Body of pancreas (tissue), 4 donors: ENCODE measurements at regions not wholly inside any gene's neighbourhood (a gene's known extent, or its start where the extent isn't known, plus 50 kb on each side); places are given as distances from the start of the nearest gene placed in this dataset.

ENCODE experiments used
- ATAC-seq: fragments of 150-250 bp; one replicate; pipeline ENCODE4 v1.9.1; 2016
- DNase-seq, 4 donors: peaks; one replicate each; pipeline ENCODE4 v3.0.0-alpha.2; 2019
- H3K27ac ChIP-seq, 4 donors: fragments of 200-600 bp; sonication (generic); 1 replicate in 3 of 4; 2 replicates in 1 of 4; pipeline versions ENCODE4 v1.5.1 to v1.6.1; 2016 to 2019; ENCODE audit warnings: mild to moderate bottlenecking in 1 of 4, mixed read lengths in 1 of 4, moderate library complexity in 1 of 4
- H3K27me3 ChIP-seq, 2 donors: fragments of 200-600 bp; sonication (generic); one replicate each; pipeline ENCODE4 v1.6.0; 2016; ENCODE audit warnings: mild to moderate bottlenecking in 1 of 2
- H3K36me3 ChIP-seq, 2 donors: fragments of 200-600 bp; sonication (generic); replicated peaks in 1 of 2; 2 replicates each; pipeline ENCODE4 v1.5.1; 2016; ENCODE audit warnings: low read depth in 2 of 2; ENCODE audit not compliant: insufficient read depth in 1 of 2
- H3K4me1 ChIP-seq: fragments of 200-600 bp; sonication (generic); one replicate; pipeline ENCODE4 v1.6.0; 2016
- H3K4me3 ChIP-seq, 2 donors: fragments of 200-600 bp; sonication (generic); 1 replicate in 1 of 2; 2 replicates in 1 of 2; pipeline ENCODE4 v1.5.1; 2016 to 2019
- H3K9me3 ChIP-seq, 3 donors: fragments of 200-600 bp; sonication (generic); 1 replicate in 2 of 3; 2 replicates in 1 of 3; pipeline ENCODE4 v1.5.1; 2016
- CTCF ChIP-seq, 7 experiments: fragments of 450-650 bp in 4 of 7; fragments of 200-600 bp in 3 of 7; sonication (generic) in 3 of 7; IDR thresholded peaks; one replicate each; pipeline ENCODE4 v1.5.1; 2016 to 2019; ENCODE audit warnings: antibody characterized with exemption in 7 of 7
- POLR2A ChIP-seq, 3 donors: fragments of 450-650 bp; IDR thresholded peaks; one replicate each; pipeline ENCODE4 v1.6.1; 2016; ENCODE audit warnings: antibody characterized with exemption in 3 of 3, mild to moderate bottlenecking in 2 of 3
- WGBS, 2 donors: methylation state at CpG; one replicate each; pipeline ENCODE4 v1.1.5; 2017; 5-methylcytosine and 5-hydroxymethylcytosine counted together
- intact Hi-C: fragments of 100-400 bp; cut with DNase I; formaldehyde crosslinking; loops from one replicate; pipeline ENCODE4 v1.15.1; 2023

DNA sequence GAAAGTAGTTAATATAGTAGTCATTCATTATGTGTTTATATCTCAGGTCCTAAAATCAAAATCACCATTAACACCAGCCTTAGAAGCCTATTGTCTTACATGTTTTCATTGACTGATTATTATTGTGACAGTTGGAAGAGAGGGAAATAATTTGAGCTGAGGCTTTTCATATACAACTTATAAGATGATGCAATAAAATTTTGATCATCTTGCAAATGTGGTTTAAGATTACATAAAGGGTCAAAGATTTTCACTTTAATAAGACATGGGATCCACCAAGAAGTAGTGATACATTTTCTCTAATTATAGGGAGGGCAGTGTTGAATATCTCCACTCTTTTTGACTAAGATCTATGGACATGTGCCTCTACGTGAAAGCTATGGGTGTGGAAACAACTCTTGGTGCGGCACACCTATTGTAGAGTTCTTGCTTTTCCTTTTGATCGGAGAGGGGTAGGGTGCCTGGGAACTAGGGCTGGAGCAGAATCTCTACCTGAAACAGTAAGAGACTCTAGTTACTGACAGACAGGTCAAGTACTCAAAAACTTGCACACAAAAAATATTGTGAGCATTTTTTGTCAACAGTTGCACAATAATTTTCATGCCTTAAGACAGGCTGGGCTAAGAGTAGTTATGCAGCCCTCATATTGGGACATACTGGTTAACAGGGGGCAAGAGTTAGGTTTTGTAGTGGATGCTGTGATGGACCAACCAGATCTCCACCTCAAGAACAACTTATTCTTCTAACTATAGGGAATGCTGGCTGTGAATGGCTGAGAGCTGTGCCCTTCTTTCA lies 139.3 kb upstream of the FST start:
- ATAC-seq (no peak), DNase-seq (no peak)
- Histone ChIP-seq H3K27ac (no peak overlapping the region), H3K4me1 (no peaks in the 10 kb centered on the region), H3K27me3 (no peaks in the 10 kb centered on the region), H3K4me3 (no peak overlapping the region), H3K9me3 (no peaks in the 10 kb centered on the region), H3K36me3 (no peaks in the 10 kb centered on the region)
- intact Hi-C loops, result no loop called here
- 76 to 82% methylated on average over 3 of the region's 3 CpGs for WGBS, 2 donors
- TF ChIP-seq CTCF (IDR thresholded peaks at IDR 0.05), result no peak
- TF ChIP-seq POLR2A (IDR thresholded peaks at IDR 0.05), result no peak

- DNase-seq, result no peak
- intact Hi-C loops, result no loop called here
Observed at GRCh38 chr5:53342236-53342635, 138.2 kb upstream of the FST start.

GRCh38 chr5:53343187-53343586 lies 137.2 kb upstream of the FST start:
- DNase-seq (peak in 1 of 4 donors; percentile 2), ATAC-seq (no peak)
- no peaks in the 10 kb centered on the region for H3K4me1 ChIP-seq
- no peak overlapping the region for H3K4me3 ChIP-seq
- intact Hi-C loops, result no loop called here
- no peaks in the 10 kb centered on the region for H3K36me3 ChIP-seq
- no peak for TF ChIP-seq CTCF (IDR thresholded peaks at IDR 0.05)
- no peak for TF ChIP-seq POLR2A (IDR thresholded peaks at IDR 0.05)
- H3K27ac ChIP-seq, result no peak overlapping the region
- H3K9me3 ChIP-seq, result no peaks in the 10 kb centered on the region
- 52 to 65% methylated on average over 2 of the region's 2 CpGs for WGBS, 2 donors
- H3K27me3 ChIP-seq, result no peaks in the 10 kb centered on the region

More at GRCh38 chr5:53342236-53342635, 138.2 kb upstream of the FST start:
- Histone ChIP-seq H3K4me3 (no peak overlapping the region), H3K4me1 (no peaks in the 10 kb centered on the region), H3K9me3 (no peaks in the 10 kb centered on the region), H3K27ac (no peak overlapping the region), H3K27me3 (no peaks in the 10 kb centered on the region), H3K36me3 (no peaks in the 10 kb centered on the region)
- no peak for TF ChIP-seq CTCF (IDR thresholded peaks at IDR 0.05)
- no peak for TF ChIP-seq POLR2A (IDR thresholded peaks at IDR 0.05)
- no peak for ATAC-seq

- no peak overlapping the region for H3K4me3 ChIP-seq
- H3K36me3 ChIP-seq, result no peaks in the 10 kb centered on the region
- H3K27me3 ChIP-seq, result no peaks in the 10 kb centered on the region
- H3K27ac ChIP-seq, result no peak overlapping the region
- no peaks in the 10 kb centered on the region for H3K9me3 ChIP-seq
- WGBS, 2 donors, result 42 to 45% methylated on average over 5 of the region's 5 CpGs
- TF ChIP-seq POLR2A (IDR thresholded peaks at IDR 0.05), result no peak
- no peak for TF ChIP-seq CTCF (IDR thresholded peaks at IDR 0.05)
- ATAC-seq, result no peak
- no peaks in the 10 kb centered on the region for H3K4me1 ChIP-seq
- no peak for DNase-seq
- intact Hi-C loops, result no loop called here
Observed at GRCh38 chr5:53350368-53350767, 130.1 kb upstream of the FST start.
